Kidney epithelial cell (primary cell): ENCODE measurements at regions not wholly inside any gene's neighbourhood (a gene's known extent, or its start where the extent isn't known, plus 50 kb on each side); places are given as distances from the start of the nearest gene placed in this dataset.
A peak's percentile ranks its signal among the peaks of the same experiment; 100 is the strongest.
"Not testable (repeated sequence)": the region's sequence is repeated elsewhere in the genome, so short reads cannot be mapped to it uniquely, and the experiment has no call there.

Experiments
- DNase-seq: peaks from one replicate; pipeline ENCODE4 v3.0.0-alpha.2; 2010; ENCODE audit warnings: low read depth
- H3K27me3 ChIP-seq: 2 replicates; pipeline ENCODE4 v1.6.0; 2011; ENCODE audit warnings: low read length; ENCODE audit not compliant: control insufficient read depth, insufficient read depth
- H3K36me3 ChIP-seq: 2 replicates; pipeline ENCODE4 v1.5.1; 2011; ENCODE audit warnings: low read length; ENCODE audit not compliant: control insufficient read depth, insufficient read depth
- H3K4me3 ChIP-seq: 2 replicates; pipeline ENCODE4 v1.5.1; 2011; ENCODE audit warnings: low read depth, mild to moderate bottlenecking, control low read depth, low read length
- TF ChIP-seq, protein P1 (sequence below): IDR thresholded peaks from 2 replicates; pipeline ENCODE4 v1.5.1; 2011; ENCODE audit warnings: mild to moderate bottlenecking, moderate library complexity, low read length, control low read depth, inconsistent platforms; ENCODE audit not compliant: insufficient read depth, poor library complexity, severe bottlenecking

- TF ChIP-seq, protein P1, sequence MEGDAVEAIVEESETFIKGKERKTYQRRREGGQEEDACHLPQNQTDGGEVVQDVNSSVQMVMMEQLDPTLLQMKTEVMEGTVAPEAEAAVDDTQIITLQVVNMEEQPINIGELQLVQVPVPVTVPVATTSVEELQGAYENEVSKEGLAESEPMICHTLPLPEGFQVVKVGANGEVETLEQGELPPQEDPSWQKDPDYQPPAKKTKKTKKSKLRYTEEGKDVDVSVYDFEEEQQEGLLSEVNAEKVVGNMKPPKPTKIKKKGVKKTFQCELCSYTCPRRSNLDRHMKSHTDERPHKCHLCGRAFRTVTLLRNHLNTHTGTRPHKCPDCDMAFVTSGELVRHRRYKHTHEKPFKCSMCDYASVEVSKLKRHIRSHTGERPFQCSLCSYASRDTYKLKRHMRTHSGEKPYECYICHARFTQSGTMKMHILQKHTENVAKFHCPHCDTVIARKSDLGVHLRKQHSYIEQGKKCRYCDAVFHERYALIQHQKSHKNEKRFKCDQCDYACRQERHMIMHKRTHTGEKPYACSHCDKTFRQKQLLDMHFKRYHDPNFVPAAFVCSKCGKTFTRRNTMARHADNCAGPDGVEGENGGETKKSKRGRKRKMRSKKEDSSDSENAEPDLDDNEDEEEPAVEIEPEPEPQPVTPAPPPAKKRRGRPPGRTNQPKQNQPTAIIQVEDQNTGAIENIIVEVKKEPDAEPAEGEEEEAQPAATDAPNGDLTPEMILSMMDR, result no peak
- Histone ChIP-seq H3K27me3 (no peaks in the 10 kb centered on the region), H3K36me3 (no peaks in the 10 kb centered on the region), H3K4me3 (no peak overlapping the region)
- DNase-seq, result no peak
Observed at GRCh38 chr4:146049802-146050201, 111.2 kb upstream of the ZNF827 start.

- DNase-seq, H3K4me3 ChIP-seq, H3K36me3 ChIP-seq, H3K27me3 ChIP-seq: not testable (repeated sequence)
Observed at GRCh38 chr4:146047768-146048167, 109.1 kb upstream of the ZNF827 start.

- Histone ChIP-seq H3K36me3 (no peaks in the 10 kb centered on the region), H3K4me3 (no peak overlapping the region), H3K27me3 (no peaks in the 10 kb centered on the region)
- DNase-seq, result no peak
- TF ChIP-seq, protein P1, result no peak
Observed at GRCh38 chr4:146041139-146042004, 102.7 kb upstream of the ZNF827 start.

DNA sequence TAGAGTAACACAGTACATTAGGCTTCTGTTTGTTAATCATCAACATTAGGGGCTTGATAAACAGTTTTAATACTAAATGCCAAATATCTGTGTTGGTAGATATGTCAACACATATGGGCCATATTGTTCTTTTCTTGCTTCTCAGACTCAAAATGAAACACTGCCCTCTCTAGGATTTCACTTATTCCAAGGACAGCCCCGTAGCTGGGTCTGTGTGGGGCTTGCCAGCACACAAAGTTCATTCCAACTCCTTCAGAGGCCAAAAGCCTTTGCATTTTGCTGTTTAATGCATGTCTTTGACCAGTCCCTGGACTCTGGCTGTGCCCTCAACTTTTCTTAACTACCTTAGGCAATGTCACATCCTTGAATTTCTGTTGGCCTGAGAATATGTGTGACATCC is 102.0 kb upstream of the ZNF827 start:
- TF ChIP-seq, protein P1, result no peak
- DNase-seq, result no peak
- Histone ChIP-seq H3K4me3 (no peak overlapping the region), H3K27me3 (no peaks in the 10 kb centered on the region), H3K36me3 (no peaks in the 10 kb centered on the region)

DNA sequence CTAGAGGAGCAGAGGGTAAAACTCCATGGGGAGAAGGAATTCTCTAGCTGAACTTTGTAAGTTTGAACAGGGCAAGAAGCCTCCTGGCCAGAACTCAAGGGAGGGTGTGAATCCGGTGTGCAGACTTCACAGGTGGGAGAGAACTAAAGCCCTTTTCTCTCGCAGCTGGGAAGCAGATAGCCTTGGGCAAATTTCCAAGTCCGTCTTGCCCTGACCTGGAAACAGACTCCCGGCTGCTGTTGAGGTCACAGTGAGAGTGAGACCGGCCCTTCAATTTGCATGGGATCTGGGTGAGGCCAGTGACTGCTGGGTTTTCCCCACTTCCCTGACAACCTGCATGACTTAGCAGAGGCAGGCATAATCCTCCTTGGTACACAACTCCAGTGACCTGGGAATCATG is 94.5 kb upstream of the ZNF827 start:
- Histone ChIP-seq H3K4me3 (no peak overlapping the region), H3K36me3 (no peaks in the 10 kb centered on the region), H3K27me3 (no peaks in the 10 kb centered on the region)
- DNase-seq, result peak; percentile 9
- TF ChIP-seq, protein P1, result no peak

DNA sequence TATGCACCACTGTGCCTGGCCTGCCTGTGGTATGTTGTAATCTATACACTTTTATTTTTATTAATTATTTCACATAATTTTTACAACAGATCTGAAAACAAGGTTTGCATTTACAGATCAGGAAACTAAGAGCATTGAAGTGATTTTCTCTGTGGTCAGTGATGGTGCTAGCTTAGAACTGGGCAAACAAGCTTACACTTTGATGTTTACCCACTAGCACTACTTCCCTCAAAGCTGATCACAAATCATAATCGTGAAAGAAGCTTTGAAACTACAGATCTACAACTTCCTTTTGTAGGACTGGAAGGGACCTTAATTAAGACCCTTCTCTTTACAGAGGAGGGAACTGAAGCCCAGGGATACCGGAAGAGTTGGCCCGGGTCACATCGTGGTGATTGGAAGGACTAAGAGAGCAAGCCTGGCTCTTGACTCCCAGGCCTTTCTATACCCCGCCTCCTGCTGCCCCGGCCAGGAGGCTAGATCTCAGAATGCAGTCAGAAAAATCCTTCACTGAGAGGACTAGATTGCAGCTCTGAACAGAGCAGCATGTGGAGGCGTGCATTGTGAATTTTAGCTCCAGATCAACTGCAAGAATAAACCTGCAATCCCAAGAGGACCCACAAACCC is 93.7 kb upstream of the ZNF827 start:
- no peak for DNase-seq
- Histone ChIP-seq H3K27me3 (no peaks in the 10 kb centered on the region), H3K4me3 (no peak overlapping the region), H3K36me3 (no peaks in the 10 kb centered on the region)
- TF ChIP-seq, protein P1, result no peak
